Loucy (cell line): ENCODE measurements at regions not wholly inside any gene's neighbourhood (a gene's known extent, or its start where the extent isn't known, plus 50 kb on each side); places are given as distances from the start of the nearest gene placed in this dataset.

ENCODE experiments used
- H2AFZ ChIP-seq: fragments of 200-600 bp; sonication (generic); 2 replicates; pipeline ENCODE4 v1.6.0; 2016; ENCODE audit warnings: antibody characterized with exemption, mild to moderate bottlenecking, low read length, moderate library complexity
- H3F3A ChIP-seq: fragments of 200-600 bp; 2 replicates; pipeline ENCODE4 v1.6.0; 2016; ENCODE audit warnings: antibody characterized with exemption, low read depth, mild to moderate bottlenecking
- H3K27me3 ChIP-seq: fragments of 200-600 bp; sonication (generic); 2 replicates; pipeline ENCODE4 v1.6.1; 2014; ENCODE audit warnings: low read length, mild to moderate bottlenecking; ENCODE audit not compliant: insufficient read depth, poor library complexity, severe bottlenecking
- H3K36me3 ChIP-seq: fragments of 200-600 bp; sonication (generic); 2 replicates; pipeline ENCODE4 v1.6.1; 2016; ENCODE audit warnings: low read length; ENCODE audit not compliant: insufficient read depth
- H3K4me1 ChIP-seq: fragments of 200-600 bp; sonication (generic); 2 replicates; pipeline ENCODE4 v1.5.1; 2014; ENCODE audit warnings: low read length, mild to moderate bottlenecking; ENCODE audit not compliant: insufficient read depth, poor library complexity, severe bottlenecking
- H3K4me2 ChIP-seq: fragments of 200-600 bp; sonication (generic); 2 replicates; pipeline ENCODE4 v1.6.0; 2014; ENCODE audit warnings: antibody characterized with exemption, low read length, low read depth, mild to moderate bottlenecking; ENCODE audit not compliant: poor library complexity, severe bottlenecking
- H3K4me3 ChIP-seq: fragments of 200-600 bp; sonication (generic); 2 replicates; pipeline ENCODE4 v1.5.1; 2014; ENCODE audit warnings: low read length, mild to moderate bottlenecking, mixed read lengths; ENCODE audit not compliant: poor library complexity, severe bottlenecking
- H3K79me2 ChIP-seq: fragments of 200-600 bp; sonication (generic); 2 replicates; pipeline ENCODE4 v1.6.1; 2014; ENCODE audit warnings: low read length; ENCODE audit not compliant: insufficient read depth
- H3K9ac ChIP-seq: fragments of 200-600 bp; sonication (generic); 2 replicates; pipeline ENCODE4 v1.6.0; 2014; ENCODE audit warnings: mild to moderate bottlenecking, low read depth, low read length, moderate library complexity; ENCODE audit not compliant: poor library complexity, severe bottlenecking
- H3K9me2 ChIP-seq: fragments of 200-600 bp; sonication (generic); replicated peaks from 2 replicates; pipeline ENCODE4 v1.6.1; 2016; ENCODE audit warnings: low read depth, low read length, mixed read lengths
- H3K9me3 ChIP-seq: fragments of 200-600 bp; sonication (generic); 2 replicates; pipeline ENCODE4 v1.6.1; 2014; ENCODE audit warnings: mild to moderate bottlenecking, antibody characterized with exemption, low read length, low read depth; ENCODE audit not compliant: insufficient read depth
- H4K20me1 ChIP-seq: fragments of 200-600 bp; sonication (generic); 2 replicates; pipeline ENCODE4 v1.6.0; 2014; ENCODE audit warnings: antibody characterized with exemption, low read length, mild to moderate bottlenecking; ENCODE audit not compliant: insufficient read depth, poor library complexity, severe bottlenecking
- CTCF ChIP-seq: fragments of 200-600 bp; sonication (generic); conservative IDR thresholded peaks from 2 replicates; pipeline ENCODE4 v1.5.1; 2014; ENCODE audit warnings: mild to moderate bottlenecking, antibody characterized with exemption, low read length
- EZH2phosphoT487 ChIP-seq: fragments of 200-600 bp; IDR thresholded peaks from 2 replicates; pipeline ENCODE4 v1.6.1; 2018; ENCODE audit warnings: antibody characterized with exemption, mild to moderate bottlenecking, moderate library complexity, borderline replicate concordance

- Histone ChIP-seq H3K4me1 (no peaks in the 10 kb centered on the region), H3F3A (no peaks in the 10 kb centered on the region), H3K9me3 (no peaks in the 10 kb centered on the region), H4K20me1 (no peaks in the 10 kb centered on the region), H3K36me3 (no peaks in the 10 kb centered on the region), H3K9ac (no peak overlapping the region), H2AFZ (no peak overlapping the region), H3K4me2 (no peak overlapping the region), H3K9me2 (no peaks in the 10 kb centered on the region), H3K4me3 (no peak overlapping the region), H3K79me2 (no peaks in the 10 kb centered on the region), H3K27me3 (no peaks in the 10 kb centered on the region)
- TF ChIP-seq CTCF (no peak), EZH2phosphoT487 (no peak)
Observed at GRCh38 chrX:122583551-122583950, 600.5 kb upstream of the GRIA3 start.

GRCh38 chrX:122584981-122585380, 599.1 kb upstream of the GRIA3 start:
- no peaks in the 10 kb centered on the region for H3K36me3 ChIP-seq
- no peak overlapping the region for H3K9ac ChIP-seq
- H3K79me2 ChIP-seq: no peaks in the 10 kb centered on the region
- no peak for TF ChIP-seq EZH2phosphoT487
- no peak for TF ChIP-seq CTCF
- no peaks in the 10 kb centered on the region for H3K27me3 ChIP-seq
- H3K4me1 ChIP-seq: no peaks in the 10 kb centered on the region
- no peak overlapping the region for H3K4me2 ChIP-seq
- no peak overlapping the region for H3K4me3 ChIP-seq
- H3K9me3 ChIP-seq: no peaks in the 10 kb centered on the region
- no peak overlapping the region for H2AFZ ChIP-seq
- no peaks in the 10 kb centered on the region for H3K9me2 ChIP-seq
- no peaks in the 10 kb centered on the region for H3F3A ChIP-seq
- H4K20me1 ChIP-seq: no peaks in the 10 kb centered on the region

GRCh38 chrX:122586831-122587230, 597.2 kb upstream of the GRIA3 start:
- H3K27me3 ChIP-seq: no peaks in the 10 kb centered on the region
- no peaks in the 10 kb centered on the region for H3K4me1 ChIP-seq
- TF ChIP-seq CTCF (no peak), EZH2phosphoT487 (no peak)
- no peaks in the 10 kb centered on the region for H4K20me1 ChIP-seq
- H3K36me3 ChIP-seq: no peaks in the 10 kb centered on the region
- H2AFZ ChIP-seq: no peak overlapping the region
- H3K9ac ChIP-seq: no peak overlapping the region
- no peaks in the 10 kb centered on the region for H3K9me3 ChIP-seq
- no peak overlapping the region for H3K4me2 ChIP-seq
- H3K4me3 ChIP-seq: no peak overlapping the region
- H3K79me2 ChIP-seq: no peaks in the 10 kb centered on the region
- no peaks in the 10 kb centered on the region for H3K9me2 ChIP-seq
- H3F3A ChIP-seq: no peaks in the 10 kb centered on the region
